Glomerular visceral epithelial cell (primary cell): ENCODE measurements at regions not wholly inside any gene's neighbourhood (a gene's known extent, or its start where the extent isn't known, plus 50 kb on each side); places are given as distances from the start of the nearest gene placed in this dataset.
"Not testable (repeated sequence)": the region's sequence is repeated elsewhere in the genome, so short reads cannot be mapped to it uniquely, and the experiment has no call there.

ENCODE experiments used
- DNase-seq: peaks from one replicate; pipeline ENCODE4 v3.0.0-alpha.2; 2016; ENCODE audit errors: extremely low spot score

DNA sequence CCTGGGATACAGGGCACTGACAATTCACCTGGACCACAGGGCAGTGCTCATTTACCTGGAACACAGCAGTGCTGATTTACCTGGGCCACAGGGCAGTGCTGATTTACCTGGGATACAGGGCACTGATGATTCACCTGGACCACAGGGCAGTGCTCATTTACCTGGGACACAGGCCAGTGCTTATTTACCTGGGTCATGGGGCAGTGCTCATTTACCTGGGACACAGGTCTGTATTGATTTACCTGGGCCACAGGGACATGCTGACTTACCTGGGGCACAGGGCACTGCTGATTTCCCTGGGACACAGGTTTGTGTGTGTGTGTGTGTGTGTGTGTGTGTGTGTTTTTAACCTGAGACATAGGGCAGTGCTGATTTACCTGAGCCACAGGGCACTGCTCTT lies 261.7 kb downstream of the MATN1 start:
- DNase-seq = no peak

DNA sequence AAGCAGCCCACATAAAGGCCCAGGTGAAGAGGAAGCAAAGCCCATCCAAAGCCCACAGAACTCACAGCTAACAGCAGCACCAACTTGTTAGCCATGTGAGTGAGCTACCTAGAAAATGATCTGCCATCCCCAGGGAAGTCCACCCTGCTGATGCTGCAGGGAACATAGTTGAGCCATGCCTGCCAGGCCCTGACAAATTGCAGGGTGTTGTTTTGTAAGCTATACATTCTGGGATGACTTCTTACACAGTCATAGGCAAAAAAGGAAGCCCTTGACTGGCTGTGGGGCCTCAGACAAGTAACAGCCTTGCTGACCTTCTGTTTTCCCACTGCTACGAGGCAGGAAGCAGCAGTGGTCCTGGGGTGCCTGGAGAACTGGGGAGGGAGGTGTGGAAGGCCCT lies 262.7 kb downstream of the MATN1 start:
- no peak for DNase-seq

DNA sequence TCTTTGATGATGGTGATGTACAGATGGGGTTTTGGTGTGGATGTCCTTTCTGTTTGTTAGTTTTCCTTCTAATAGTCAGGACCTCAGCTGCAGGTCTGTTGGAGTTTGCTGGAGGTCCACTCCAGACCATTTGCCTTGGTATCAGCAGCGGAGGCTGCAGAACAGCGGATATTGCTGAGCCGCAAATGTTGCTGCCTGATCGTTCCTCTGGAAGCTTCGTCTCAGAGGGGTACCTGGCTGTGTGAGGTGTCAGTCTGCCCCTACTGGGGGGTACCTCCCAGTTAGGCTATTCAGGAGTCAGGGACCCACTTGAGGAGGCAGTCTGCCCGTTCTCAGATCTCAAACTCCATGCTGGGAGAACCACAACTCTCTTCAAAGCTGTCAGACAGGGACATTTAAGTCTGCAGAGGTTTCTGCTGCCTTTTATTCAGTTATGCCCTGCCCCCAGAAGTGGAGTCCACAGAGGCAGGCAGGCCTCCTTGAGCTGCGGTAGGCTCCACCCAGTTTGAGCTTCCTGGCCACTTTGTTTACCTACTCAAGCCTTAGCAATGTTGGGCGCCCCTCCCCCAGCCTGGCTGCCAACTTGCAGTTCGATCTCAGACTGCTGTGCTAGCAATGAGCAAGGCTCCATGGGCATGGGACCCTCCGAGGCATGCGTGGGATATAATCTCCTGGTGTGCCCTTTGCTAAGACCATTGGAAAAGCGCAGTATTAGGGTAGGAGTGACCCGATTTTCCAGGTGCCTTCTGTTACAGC lies 264.5 kb downstream of the MATN1 start:
- DNase-seq = not testable (repeated sequence)

DNA sequence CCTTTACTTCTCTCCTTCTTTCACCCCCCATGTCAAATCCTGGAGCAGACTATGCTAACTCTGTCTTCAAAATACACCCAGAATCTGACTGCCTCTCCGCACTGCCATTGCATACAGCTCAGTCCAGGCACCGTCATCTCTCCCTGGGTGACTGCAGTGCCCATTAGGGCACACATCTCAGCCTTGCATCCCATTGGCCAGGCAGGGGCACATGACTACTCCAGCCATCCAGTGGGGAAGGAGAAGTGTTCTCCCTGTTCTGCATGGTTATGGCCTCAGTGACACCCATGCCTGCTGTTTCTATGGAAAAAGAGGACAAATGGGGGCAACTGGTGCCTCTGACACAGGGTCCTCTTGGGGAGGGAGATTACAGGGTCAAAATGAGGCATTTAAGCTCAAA lies 270.5 kb downstream of the MATN1 start:
- no peak for DNase-seq

DNA sequence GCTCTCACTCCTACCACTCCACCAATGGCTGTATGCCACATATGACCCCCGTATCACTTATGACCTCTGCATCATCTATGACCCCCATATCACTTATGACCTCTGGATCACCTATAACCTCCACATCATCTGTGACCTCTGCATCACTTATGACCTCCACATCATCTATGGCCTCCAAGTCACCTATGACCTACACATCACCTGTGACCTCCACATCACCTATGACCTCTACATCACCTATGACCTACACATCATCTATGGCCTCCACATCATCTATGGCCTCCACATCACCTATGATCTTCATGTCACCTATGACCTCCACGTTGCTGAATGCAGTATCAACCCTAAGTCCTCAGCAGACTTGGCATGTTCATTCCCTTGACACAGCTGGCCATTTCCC lies 271.2 kb downstream of the MATN1 start:
- no peak for DNase-seq

DNA sequence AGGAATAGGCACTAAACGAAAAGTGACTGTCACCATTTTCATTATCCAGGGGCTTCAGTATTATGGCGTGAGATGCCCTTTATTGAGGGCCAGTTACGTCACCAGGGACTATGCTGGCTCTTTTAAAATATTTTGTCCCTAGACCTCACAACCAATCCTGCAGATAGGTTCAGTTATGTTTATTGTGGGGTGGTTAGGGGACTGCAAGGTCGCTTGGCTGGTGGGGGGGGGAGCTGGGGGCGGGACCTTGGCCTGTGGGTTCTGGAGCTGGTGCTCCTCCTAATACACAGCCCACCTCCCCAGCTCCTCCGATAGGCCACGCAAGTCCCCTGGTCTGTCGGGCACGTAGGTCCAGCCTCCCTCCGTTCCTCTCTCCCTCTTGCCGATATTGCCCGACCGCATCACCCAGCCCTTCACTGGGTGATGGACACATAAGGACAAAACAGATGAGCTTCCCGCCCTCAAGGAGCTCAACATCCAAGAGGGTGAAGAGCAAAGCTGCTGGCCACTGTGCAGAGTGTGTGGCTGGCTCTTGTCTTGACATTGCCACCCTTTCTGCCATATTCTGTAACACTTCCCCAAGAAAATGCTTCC lies 271.8 kb downstream of the MATN1 start:
- no peak for DNase-seq

DNA sequence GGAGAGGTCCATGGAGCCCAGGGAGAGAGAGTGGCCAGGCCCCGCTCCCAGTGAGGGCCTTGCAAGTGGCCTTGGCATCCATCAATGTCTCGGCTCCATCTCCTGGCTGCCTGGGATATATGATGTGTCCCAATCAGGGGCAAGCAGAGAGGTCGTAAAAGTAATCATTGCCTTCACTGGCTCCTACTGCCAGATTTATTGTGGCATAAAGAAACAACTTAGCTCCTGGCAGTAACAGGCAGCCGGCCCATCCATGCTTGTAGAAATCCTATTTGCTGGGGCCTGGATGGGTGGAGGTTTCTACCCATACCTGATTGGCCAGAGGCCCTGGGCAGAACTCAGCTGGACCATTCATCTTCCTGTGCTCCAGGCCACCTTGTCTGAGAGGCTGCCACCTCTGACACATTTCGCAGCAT lies 272.6 kb downstream of the MATN1 start:
- DNase-seq = no peak

DNA sequence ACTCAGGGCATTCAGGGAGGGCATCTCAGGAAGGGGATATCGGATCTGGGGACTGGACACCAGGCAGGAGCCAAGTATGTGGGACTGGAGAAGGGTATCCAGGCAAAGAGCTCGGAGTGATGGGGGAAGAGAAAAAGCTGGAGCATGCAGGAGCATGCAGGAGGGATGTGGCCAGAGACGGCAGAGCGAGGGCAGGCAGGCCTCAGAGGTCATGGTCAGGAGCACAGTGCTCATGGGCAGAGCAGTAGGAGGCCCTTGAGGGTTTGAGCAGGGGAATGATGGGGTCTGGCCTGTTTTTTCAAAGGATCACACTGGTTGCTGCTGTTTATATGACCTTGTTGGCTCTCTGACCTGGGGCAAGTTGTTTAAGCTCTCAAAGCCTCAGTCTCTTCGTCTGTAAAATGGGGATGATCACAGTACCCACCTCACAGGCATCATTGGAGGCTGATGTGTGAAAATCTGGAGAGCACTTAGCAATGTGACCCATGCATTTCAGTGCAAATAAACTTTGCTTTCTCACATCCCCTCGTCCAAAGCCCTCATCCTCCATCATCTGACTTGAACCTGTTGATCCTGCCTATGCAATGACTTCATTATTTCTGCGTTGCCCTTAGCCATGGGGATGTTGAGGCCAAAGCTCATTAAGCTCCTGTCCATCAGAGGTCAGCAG lies 273.1 kb downstream of the MATN1 start:
- DNase-seq = no peak

DNA sequence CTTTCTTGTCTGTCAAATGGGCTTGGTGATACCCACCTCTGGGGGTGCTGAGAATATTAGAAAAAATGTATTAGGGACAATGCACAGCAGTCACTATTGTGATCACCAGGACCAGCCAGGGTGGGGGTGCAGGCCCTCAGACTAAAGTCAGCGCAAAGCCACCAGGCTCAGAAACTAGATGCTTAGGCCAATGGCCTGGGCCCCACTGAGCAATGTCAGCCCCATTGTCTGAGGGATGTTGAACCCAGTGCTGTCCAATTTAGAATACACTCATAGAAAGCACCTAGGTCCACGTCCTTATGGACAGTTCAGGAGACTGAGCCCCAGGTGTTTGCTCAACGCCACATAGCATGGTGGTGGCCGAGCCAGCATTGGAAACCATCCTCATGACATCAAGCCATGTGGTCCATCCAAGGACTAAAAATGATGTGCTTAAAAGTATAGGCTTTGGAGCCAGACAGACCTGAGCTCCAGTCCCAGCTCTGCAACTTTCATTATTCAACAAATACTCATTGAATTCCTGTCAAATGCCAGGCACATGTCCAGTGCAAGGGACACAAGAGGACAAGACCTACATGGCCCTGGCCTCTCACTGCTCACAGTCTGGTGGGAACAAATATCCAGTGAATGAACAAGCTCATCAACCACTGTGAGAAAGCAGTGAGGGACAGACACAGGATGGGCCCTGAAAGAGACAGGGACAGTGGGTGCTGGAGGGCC lies 273.8 kb downstream of the MATN1 start:
- no peak for DNase-seq

DNA sequence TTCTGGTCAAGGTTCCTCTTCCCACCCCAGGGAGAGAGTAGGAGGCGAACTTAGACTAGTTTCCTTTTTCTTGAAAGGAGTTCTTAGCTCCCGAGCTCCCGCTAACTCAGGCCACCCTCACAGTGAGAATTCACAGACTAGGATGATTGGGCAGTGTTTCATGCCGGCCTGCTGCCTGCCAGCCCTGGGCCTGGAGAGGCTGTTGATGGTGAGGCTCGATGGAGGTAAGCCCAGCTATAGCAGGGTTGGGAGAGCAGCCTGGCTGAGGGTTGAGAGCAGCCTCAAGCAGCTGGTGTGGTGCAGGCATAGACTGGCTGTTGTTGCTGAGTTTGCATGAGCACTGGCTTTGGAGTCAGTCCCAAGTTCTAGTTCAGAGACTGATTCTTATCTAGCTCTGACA lies 274.4 kb downstream of the MATN1 start:
- DNase-seq = no peak

DNA sequence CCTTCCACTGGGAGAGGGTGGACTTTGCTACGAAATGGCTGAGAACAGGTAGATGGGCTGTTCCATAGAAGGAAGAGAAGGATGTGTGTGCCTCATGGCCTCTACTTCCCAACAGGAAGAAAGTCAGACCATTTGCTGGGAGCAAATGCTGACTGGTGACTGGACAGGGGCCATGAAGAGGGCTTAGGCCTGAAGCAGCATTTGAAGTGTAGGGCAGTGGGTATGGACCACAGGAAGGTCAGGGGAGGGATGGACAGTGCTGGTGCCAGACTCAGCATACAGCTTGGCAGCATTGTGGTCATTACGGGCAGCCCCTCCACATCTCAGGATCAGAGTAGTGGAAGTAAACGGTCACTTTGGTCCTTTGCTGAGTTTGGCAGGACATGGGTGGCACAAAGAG lies 275.7 kb downstream of the MATN1 start:
- DNase-seq = no peak

DNA sequence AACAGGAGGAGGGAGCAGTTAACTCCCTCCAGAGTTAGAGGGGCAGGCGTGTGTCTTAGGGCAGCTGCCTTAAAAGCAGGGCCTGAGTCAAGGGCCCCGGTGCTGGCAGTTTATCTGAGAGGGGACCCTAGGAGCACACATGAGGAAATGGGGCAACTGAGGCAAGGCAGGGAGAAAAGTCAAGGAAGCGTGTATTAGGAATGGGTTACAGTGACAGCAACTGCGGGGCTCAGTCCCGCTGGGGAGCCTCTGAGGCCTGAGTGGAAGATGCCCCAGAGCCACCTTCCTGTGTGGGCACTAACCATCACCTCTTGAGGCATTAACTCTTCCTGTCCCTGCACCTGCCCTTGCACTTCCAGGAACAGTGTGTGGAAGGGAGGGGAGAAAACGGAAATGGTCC lies 276.3 kb downstream of the MATN1 start:
- no peak for DNase-seq

DNA sequence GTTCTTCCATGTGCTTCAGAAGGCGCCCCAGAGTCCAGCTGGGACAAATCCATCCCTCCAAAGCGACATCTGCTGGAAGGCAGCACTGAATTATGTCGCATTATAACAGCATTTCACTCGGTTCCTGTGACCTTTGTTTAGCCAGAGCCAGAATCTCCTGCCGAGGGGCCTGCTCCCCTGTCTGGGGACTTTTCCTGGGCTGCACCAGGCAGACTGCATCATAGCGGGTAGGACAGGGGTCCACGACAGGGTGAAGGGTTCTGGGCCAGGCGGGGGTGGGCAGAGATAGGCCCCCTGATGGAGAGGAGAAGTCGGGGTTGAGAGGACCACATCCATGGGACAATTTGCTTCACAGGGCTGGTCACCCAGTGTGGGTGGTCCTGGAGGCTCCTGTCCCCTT lies 276.9 kb downstream of the MATN1 start:
- no peak for DNase-seq

DNA sequence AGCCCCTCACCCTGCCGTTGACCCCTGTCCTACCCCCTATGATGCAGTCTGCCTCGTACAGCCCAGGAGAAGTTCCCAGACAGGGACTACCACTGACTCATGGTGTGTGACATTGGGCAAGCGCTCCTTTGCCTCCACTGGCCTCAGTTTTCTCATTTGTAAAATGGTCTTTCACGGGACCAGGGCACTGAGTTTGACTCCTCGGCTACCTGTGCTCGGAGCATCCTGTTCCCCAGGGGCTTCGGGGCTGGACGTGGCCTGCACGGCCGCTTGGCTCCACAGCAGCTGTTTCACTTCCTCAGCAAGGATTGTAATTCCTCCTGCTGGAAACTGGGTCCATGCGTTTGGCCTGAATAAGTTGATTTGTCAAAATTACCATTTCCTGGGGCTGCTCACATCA lies 277.3 kb downstream of the MATN1 start:
- no peak for DNase-seq

DNA sequence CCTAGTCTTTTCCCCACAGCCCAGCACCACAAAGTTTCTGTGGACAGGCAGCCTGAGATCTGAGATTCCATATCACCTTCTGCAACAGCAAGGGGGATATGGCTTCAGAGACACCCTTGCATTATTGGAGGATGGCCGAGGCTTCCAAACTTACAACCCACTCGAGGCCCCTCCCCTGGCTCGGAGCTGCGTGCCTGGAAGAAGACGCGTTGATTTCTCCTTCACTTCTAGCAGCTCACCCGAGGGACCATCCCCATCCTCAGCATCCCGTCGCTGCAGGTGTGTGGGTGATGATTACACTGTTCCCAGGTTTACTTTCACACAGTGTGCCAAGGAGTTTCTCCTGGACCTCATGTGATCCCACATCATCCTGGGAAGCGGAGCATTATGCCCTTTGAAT lies 277.9 kb downstream of the MATN1 start:
- DNase-seq = no peak

DNA sequence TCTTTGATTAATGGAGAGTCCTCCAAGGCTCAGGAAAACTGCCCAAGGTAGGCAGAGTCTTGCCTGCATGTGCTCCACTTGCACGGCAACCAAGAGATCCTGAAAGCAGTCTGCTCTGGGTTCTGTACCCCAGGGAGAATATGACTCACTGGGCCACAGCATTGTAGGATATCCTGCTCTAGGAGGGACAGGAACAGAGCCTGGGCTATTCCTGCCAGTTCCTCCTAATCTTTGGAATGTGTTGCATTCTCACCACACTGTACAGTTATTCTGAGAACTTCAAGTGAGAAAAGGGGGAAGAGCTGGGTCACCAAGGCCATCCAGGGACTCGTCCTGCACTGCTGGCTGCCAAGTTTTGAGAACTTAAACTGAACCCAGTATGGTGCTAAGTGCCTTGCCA lies 278.5 kb downstream of the MATN1 start:
- no peak for DNase-seq

DNA sequence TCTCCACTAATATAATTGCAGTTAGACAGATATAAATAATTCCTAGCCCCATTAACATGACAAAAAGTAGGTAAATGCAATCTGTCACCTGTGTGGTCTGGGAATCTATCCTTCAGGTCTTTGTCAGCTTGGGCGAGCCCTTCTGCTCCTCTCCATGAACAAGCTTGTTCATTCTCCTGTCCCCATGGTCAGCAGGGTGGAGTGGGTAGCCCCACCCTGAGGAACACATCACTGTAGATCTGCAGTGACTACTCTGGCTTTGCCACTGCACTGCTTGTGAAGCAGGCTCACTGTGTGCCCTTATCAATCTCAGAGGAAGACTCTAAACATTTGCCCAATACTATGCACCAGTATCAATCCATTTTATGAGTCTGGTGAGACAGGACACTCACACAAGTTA lies 279.0 kb downstream of the MATN1 start:
- no peak for DNase-seq

DNA sequence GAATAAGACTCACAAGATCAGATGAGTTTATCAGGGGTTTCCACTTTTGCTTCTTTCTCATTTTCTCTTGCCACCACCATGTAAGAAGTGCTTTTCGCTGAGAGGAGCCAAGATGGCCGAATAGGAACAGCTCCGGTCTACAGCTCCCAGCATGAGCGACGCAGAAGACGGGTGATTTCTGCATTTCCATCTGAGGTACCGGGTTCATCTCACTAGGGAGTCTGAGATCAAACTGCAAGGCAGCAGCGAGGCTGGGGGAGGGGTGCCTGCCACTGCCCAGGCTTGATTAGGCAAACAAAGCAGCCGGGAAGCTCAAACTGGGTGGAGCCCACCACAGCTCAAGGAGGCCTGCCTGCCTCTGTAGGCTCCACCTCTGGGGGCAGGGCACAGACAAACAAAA lies 285.1 kb downstream of the MATN1 start:
- not testable (repeated sequence) for DNase-seq

DNA sequence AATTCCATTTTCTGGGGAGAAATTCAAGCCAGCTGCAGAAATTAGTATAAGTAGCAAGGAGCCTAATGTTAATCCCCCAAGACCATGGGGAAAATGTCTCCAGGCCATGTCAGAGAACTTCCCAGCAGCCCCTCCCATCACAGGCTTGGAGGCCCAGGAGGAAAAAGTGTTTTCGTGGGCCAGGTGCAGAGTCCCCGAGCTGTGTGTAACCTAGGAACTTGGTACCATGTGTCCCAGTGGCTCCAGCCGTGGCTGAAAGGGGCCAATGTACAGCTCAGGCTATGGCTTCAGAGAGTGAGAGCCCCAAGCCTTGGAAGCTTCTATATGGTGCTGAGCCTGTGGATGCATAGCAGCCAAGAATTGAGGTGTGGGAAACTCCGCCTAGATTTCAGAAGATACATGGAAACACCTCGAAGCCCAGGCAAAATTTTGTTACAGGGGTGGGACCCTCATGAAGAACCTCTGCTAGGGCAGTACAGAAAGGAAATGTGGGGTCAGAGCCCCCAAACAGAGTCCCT lies 286.3 kb downstream of the MATN1 start:
- no peak for DNase-seq

DNA sequence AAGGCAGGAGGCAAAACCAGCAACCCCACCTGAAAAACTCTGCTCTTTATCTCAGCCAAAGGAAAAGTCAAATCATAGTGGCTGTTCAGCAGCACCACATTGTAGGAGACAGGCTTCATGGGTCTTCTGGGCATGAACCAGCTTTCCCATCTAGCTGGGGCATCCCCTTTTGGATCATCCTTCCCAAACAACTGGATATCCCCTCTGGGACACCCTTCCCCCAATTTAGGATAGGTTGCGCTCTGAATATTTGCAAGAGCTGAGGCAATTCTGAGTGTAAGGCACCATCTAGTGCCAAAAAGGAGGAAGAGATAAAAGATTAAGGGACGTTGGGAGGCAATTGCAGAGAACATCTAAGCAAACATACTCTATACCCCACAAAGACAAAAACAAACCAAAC lies 295.8 kb downstream of the MATN1 start:
- DNase-seq = no peak

DNA sequence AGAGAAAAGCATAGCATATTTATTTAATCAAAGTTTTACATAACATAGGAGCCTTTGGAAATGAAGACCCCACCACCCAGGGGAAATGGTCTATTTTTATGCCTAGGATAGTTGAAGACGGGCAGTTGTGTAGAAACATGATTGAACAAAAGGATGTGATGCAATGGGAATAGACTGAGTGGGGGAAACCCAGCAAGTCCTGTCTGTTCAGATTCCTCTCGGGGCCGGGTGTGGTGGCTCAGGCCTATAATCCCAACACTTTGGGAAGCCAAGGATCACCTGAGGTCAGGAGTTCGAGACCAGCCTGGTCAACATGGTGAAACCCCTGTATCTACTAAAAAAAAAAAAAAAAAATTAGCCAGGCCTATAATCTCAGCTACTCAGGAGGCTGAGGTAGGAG lies 298.3 kb downstream of the MATN1 start:
- no peak for DNase-seq

DNA sequence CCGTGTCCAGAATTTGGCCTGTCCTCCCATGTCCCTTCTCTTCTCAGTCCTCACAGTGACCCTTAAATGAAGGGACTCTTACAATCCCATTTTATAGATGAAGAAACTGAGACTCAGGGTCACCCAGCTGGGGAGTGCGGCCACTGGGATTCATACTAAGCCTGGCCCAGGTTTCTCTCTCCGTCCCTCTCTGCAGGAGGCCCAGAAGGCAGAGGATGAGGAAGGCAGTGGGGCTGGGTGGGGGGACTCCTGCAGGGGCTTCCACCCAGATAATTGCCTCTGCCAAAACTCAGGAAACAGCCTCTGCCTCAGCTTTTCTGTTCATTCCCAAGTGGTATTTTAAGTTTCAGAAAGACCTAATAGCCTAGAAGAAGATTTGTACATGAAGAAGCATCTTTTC lies 299.8 kb downstream of the MATN1 start:
- DNase-seq = no peak
